DND-41 (cell line): ENCODE measurements at regions not wholly inside any gene's neighbourhood (a gene's known extent, or its start where the extent isn't known, plus 50 kb on each side); places are given as distances from the start of the nearest gene placed in this dataset.

ENCODE experiments used
- ATAC-seq: fragments of 200-7000 bp; cut with Tn5 transposase; 3 replicates; pipeline ENCODE4 v1.9.1; 2021; ENCODE audit warnings: low read depth; ENCODE audit not compliant: insufficient read depth
- DNase-seq: peaks from one replicate; pipeline ENCODE4 v3.0.0-alpha.2; 2020
- H2AFZ ChIP-seq: 2 replicates; pipeline ENCODE4 v1.6.0; 2012; ENCODE audit warnings: low read depth, low read length
- H3K27ac ChIP-seq: 2 replicates; pipeline ENCODE4 v1.5.1; 2012; ENCODE audit warnings: low read length, inconsistent platforms
- H3K27me3 ChIP-seq: fragments of 200-600 bp; sonication (generic); 2 replicates; pipeline ENCODE4 v1.6.0; 2012; ENCODE audit warnings: low read length, mild to moderate bottlenecking, inconsistent platforms; ENCODE audit not compliant: insufficient read depth, poor library complexity
- H3K36me3 ChIP-seq: 2 replicates; pipeline ENCODE4 v1.5.1; 2012; ENCODE audit warnings: low read length, inconsistent platforms; ENCODE audit not compliant: insufficient read depth
- H3K4me1 ChIP-seq: 2 replicates; pipeline ENCODE4 v1.5.1; 2012; ENCODE audit warnings: mild to moderate bottlenecking, low read length; ENCODE audit not compliant: insufficient read depth
- H3K4me2 ChIP-seq: 2 replicates; pipeline ENCODE4 v1.6.0; 2012; ENCODE audit warnings: mild to moderate bottlenecking, moderate library complexity, low read length, inconsistent platforms; ENCODE audit not compliant: insufficient read depth
- H3K4me3 ChIP-seq, 2 experiments: fragments of 200-600 bp in 1 of 2; shearing (Covaris generic) in 1 of 2; 2 replicates each; pipeline ENCODE4 v1.5.1; 2012 to 2016; ENCODE audit warnings: inconsistent platforms in 2 of 2, low read length in 2 of 2, mild to moderate bottlenecking in 2 of 2, low read depth in 1 of 2, moderate library complexity in 1 of 2
- H3K79me2 ChIP-seq: 2 replicates; pipeline ENCODE4 v1.6.0; 2012; ENCODE audit warnings: low read length, inconsistent platforms; ENCODE audit not compliant: insufficient read depth
- H3K9ac ChIP-seq: 2 replicates; pipeline ENCODE4 v1.6.0; 2012; ENCODE audit warnings: low read depth, mild to moderate bottlenecking, inconsistent platforms, low read length, moderate library complexity
- H3K9me3 ChIP-seq: 2 replicates; pipeline ENCODE4 v1.5.1; 2012; ENCODE audit warnings: low read length, moderate library complexity, mild to moderate bottlenecking, inconsistent platforms; ENCODE audit not compliant: insufficient read depth, severe bottlenecking
- H4K20me1 ChIP-seq: 2 replicates; pipeline ENCODE4 v1.6.0; 2012; ENCODE audit warnings: low read length; ENCODE audit not compliant: insufficient read depth
- EZH2 ChIP-seq: IDR thresholded peaks from 3 replicates; pipeline ENCODE4 v1.6.1; 2012; ENCODE audit warnings: borderline replicate concordance, low read depth, mild to moderate bottlenecking, moderate library complexity, low read length, inconsistent platforms; ENCODE audit not compliant: severe bottlenecking
- TF ChIP-seq, protein P1 (sequence below): IDR thresholded peaks from 2 replicates; pipeline ENCODE4 v1.5.1; 2012; ENCODE audit warnings: borderline replicate concordance, low read length, moderate library complexity, mild to moderate bottlenecking; ENCODE audit not compliant: poor library complexity, severe bottlenecking; ENCODE audit errors: extremely low read depth

DNA sequence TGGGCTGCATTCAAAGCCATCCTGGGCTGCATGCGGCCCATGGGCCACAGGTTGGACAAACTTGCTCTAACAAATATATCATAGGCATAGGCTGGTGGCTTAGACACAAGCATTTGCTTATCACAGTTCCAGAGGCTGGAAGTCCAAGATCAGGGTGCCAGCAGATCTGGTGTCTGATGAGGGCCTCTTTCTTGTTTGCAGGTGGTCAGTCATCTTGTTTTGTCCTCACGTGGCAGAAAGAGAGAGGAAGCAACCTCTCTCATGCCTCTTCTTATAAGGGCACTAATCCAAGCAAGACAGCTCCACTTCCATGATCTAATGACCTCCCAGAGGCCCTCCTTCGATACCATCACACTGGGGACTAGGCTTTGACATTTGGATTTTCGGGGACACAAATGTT, 238.7 kb upstream of the TNRC6C start:
- no peak overlapping the region for H3K27ac ChIP-seq
- H3K4me3 ChIP-seq: no peak overlapping the region
- no peak overlapping the region for H3K4me2 ChIP-seq
- no peak for TF ChIP-seq EZH2
- TF ChIP-seq, protein P1, sequence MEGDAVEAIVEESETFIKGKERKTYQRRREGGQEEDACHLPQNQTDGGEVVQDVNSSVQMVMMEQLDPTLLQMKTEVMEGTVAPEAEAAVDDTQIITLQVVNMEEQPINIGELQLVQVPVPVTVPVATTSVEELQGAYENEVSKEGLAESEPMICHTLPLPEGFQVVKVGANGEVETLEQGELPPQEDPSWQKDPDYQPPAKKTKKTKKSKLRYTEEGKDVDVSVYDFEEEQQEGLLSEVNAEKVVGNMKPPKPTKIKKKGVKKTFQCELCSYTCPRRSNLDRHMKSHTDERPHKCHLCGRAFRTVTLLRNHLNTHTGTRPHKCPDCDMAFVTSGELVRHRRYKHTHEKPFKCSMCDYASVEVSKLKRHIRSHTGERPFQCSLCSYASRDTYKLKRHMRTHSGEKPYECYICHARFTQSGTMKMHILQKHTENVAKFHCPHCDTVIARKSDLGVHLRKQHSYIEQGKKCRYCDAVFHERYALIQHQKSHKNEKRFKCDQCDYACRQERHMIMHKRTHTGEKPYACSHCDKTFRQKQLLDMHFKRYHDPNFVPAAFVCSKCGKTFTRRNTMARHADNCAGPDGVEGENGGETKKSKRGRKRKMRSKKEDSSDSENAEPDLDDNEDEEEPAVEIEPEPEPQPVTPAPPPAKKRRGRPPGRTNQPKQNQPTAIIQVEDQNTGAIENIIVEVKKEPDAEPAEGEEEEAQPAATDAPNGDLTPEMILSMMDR: no peak
- no peaks in the 10 kb centered on the region; the same call in 1 of the 2 replicates for H4K20me1 ChIP-seq
- DNase-seq: no peak
- no peak overlapping the region for H2AFZ ChIP-seq
- no peaks in the 10 kb centered on the region for H3K36me3 ChIP-seq
- H3K9ac ChIP-seq: no peak overlapping the region
- H3K27me3 ChIP-seq: no peaks in the 10 kb centered on the region
- H3K9me3 ChIP-seq: peaks cover 5% of the 10 kb centered on the region
- no peaks in the 10 kb centered on the region for H3K79me2 ChIP-seq
- no peak for ATAC-seq
- H3K4me1 ChIP-seq: no peaks in the 10 kb centered on the region

- Histone ChIP-seq H2AFZ (no peak overlapping the region), H4K20me1 (no peaks in the 10 kb centered on the region; the same call in 1 of the 2 replicates), H3K9ac (no peak overlapping the region), H3K4me3 (no peak overlapping the region), H3K27ac (no peak overlapping the region), H3K4me2 (no peak overlapping the region), H3K9me3 (peaks cover 5% of the 10 kb centered on the region), H3K36me3 (no peaks in the 10 kb centered on the region), H3K27me3 (no peaks in the 10 kb centered on the region), H3K79me2 (no peaks in the 10 kb centered on the region), H3K4me1 (no peaks in the 10 kb centered on the region)
- TF ChIP-seq EZH2: no peak
- TF ChIP-seq, protein P1: no peak
- DNase-seq (peak; percentile 0), ATAC-seq (no peak)
Observed at GRCh38 chr17:77720946-77721845, 237.3 kb upstream of the TNRC6C start.

- no peak for ATAC-seq
- H3K79me2 ChIP-seq: no peaks in the 10 kb centered on the region
- H3K9ac ChIP-seq: no peak overlapping the region
- H3K36me3 ChIP-seq: no peaks in the 10 kb centered on the region
- TF ChIP-seq, protein P1: no peak
- no peak for TF ChIP-seq EZH2
- H3K4me3 ChIP-seq: no peak overlapping the region
- H3K27ac ChIP-seq: no peak overlapping the region
- DNase-seq: no peak
- H2AFZ ChIP-seq: no peak overlapping the region
- H3K4me1 ChIP-seq: no peaks in the 10 kb centered on the region
- H3K9me3 ChIP-seq: peaks cover 5% of the 10 kb centered on the region
- H4K20me1 ChIP-seq: no peaks in the 10 kb centered on the region; the same call in 1 of the 2 replicates
- no peaks in the 10 kb centered on the region for H3K27me3 ChIP-seq
- no peak overlapping the region for H3K4me2 ChIP-seq
Observed at GRCh38 chr17:77721846-77722160, 236.7 kb upstream of the TNRC6C start.
